ENCODE measurements at regions not wholly inside any gene's neighbourhood (a gene's known extent, or its start where the extent isn't known, plus 50 kb on each side); places are given as distances from the start of the nearest gene placed in this dataset.

GRCh38 chrX:8919801-8920200 lies 114.1 kb downstream of the FAM9B start:
- TF ChIP-seq POLR2A (IDR thresholded peaks at IDR 0.05) (no peak), POLR2AphosphoS5 (IDR thresholded peaks at IDR 0.05) (no peak)
